Stimulated activated naive B cell treated with anti-CD40 and anti-IgM and Interleukin-4, amounts not matched to agents 10 μg/mL and 1 μg/mL and 100 μg/mL, for 72 hours (primary cell): ENCODE measurements at regions not wholly inside any gene's neighbourhood (a gene's known extent, or its start where the extent isn't known, plus 50 kb on each side); places are given as distances from the start of the nearest gene placed in this dataset.
A peak's percentile ranks its signal among the peaks of the same experiment; 100 is the strongest.
"Not testable (repeated sequence)": the region's sequence is repeated elsewhere in the genome, so short reads cannot be mapped to it uniquely, and the experiment has no call there.

Experiments
- ATAC-seq, 2 donors: fragments of 150-1000 bp; cut with Tn5 transposase; replicated peaks; 2 replicates each; pipeline ENCODE4 v1.10.0; 2021; ENCODE audit warnings: moderate library complexity in 1 of 2
- DNase-seq: peaks from one replicate; pipeline ENCODE4 v3.0.0; 2021
- H3K27ac Mint-ChIP-seq: one replicate; pipeline ENCODE4 v1.8.0; 2022; ENCODE audit warnings: mild to moderate bottlenecking, mixed read lengths
- H3K27me3 Mint-ChIP-seq, 2 donors: one replicate each; pipeline ENCODE4 v1.8.0; 2022; ENCODE audit warnings: mixed read lengths in 2 of 2
- H3K36me3 Mint-ChIP-seq, 2 donors: one replicate each; pipeline ENCODE4 v1.8.0; 2022; ENCODE audit warnings: mixed read lengths in 2 of 2, mild to moderate bottlenecking in 1 of 2
- H3K4me1 Mint-ChIP-seq, 2 donors: one replicate each; pipeline ENCODE4 v1.8.0; 2022; ENCODE audit warnings: mixed read lengths in 2 of 2, mild to moderate bottlenecking in 1 of 2
- H3K4me3 Mint-ChIP-seq, 2 donors: one replicate each; pipeline ENCODE4 v1.8.0; 2022; ENCODE audit warnings: mild to moderate bottlenecking in 2 of 2, mixed read lengths in 2 of 2, moderate library complexity in 1 of 2
- H3K9me3 Mint-ChIP-seq, 2 donors: one replicate each; pipeline ENCODE4 v1.8.0; 2022; ENCODE audit warnings: mixed read lengths in 2 of 2, mild to moderate bottlenecking in 1 of 2

GRCh38 chr9:86494644-86495111 is 140.5 kb upstream of the TUT7 start:
- Mint-ChIP-seq H3K27ac (no peak overlapping the region), H3K36me3 (no peaks in the 10 kb centered on the region), H3K27me3 (peaks cover 0 to 14% of the 10 kb centered on the region in 2 donors), H3K4me1 (no peaks in the 10 kb centered on the region), H3K4me3 (no peak overlapping the region), H3K9me3 (peaks cover 0 to 2% of the 10 kb centered on the region in 2 donors)
- ATAC-seq = no peak
- DNase-seq = no peak

- ATAC-seq = no peak
- no peak overlapping the region for H3K4me3 Mint-ChIP-seq
These were observed 137.5 kb upstream of the TUT7 start for GRCh38 chr9:86491468-86492266.

GRCh38 chr9:86488794-86489193 is 134.6 kb upstream of the TUT7 start:
- DNase-seq = no peak
- Mint-ChIP-seq H3K9me3 (no peaks in the 10 kb centered on the region), H3K36me3 (no peaks in the 10 kb centered on the region), H3K4me3 (no peak overlapping the region), H3K27me3 (peaks cover 0 to 8% of the 10 kb centered on the region in 2 donors), H3K27ac (no peak overlapping the region), H3K4me1 (peaks cover 0 to 2% of the 10 kb centered on the region in 2 donors)
- no peak for ATAC-seq

More at GRCh38 chr9:86491468-86492266, 137.5 kb upstream of the TUT7 start:
- H3K4me1 Mint-ChIP-seq = no peaks in the 10 kb centered on the region
- peaks cover 0 to 4% of the 10 kb centered on the region in 2 donors for H3K27me3 Mint-ChIP-seq
- DNase-seq = no peak
- no peak overlapping the region for H3K27ac Mint-ChIP-seq
- H3K36me3 Mint-ChIP-seq = no peaks in the 10 kb centered on the region
- no peaks in the 10 kb centered on the region for H3K9me3 Mint-ChIP-seq

- H3K9me3 Mint-ChIP-seq = no peaks in the 10 kb centered on the region
- ATAC-seq (no peak), DNase-seq (no peak)
- no peaks in the 10 kb centered on the region for H3K36me3 Mint-ChIP-seq
- H3K27me3 Mint-ChIP-seq = peaks cover 0 to 8% of the 10 kb centered on the region in 2 donors
- H3K4me1 Mint-ChIP-seq = peaks cover 0 to 2% of the 10 kb centered on the region in 2 donors
- H3K27ac Mint-ChIP-seq = no peak overlapping the region
- no peak overlapping the region for H3K4me3 Mint-ChIP-seq
These were observed 134.1 kb upstream of the TUT7 start for GRCh38 chr9:86488345-86488744.

- ATAC-seq (no peak), DNase-seq (no peak)
- H3K27me3 Mint-ChIP-seq = peaks cover 0 to 8% of the 10 kb centered on the region in 2 donors
- no peak overlapping the region for H3K27ac Mint-ChIP-seq
- peaks cover 0 to 2% of the 10 kb centered on the region in 2 donors for H3K4me1 Mint-ChIP-seq
- H3K4me3 Mint-ChIP-seq = no peak overlapping the region
- H3K36me3 Mint-ChIP-seq = no peaks in the 10 kb centered on the region
- no peaks in the 10 kb centered on the region for H3K9me3 Mint-ChIP-seq
These were observed 133.6 kb upstream of the TUT7 start for GRCh38 chr9:86487838-86488233.

GRCh38 chr9:86486891-86487837 is 133.0 kb upstream of the TUT7 start:
- Mint-ChIP-seq H3K4me1 (peaks cover 0 to 2% of the 10 kb centered on the region in 2 donors), H3K9me3 (no peaks in the 10 kb centered on the region), H3K27me3 (peaks cover 0 to 8% of the 10 kb centered on the region in 2 donors), H3K4me3 (no peak overlapping the region), H3K36me3 (no peaks in the 10 kb centered on the region), H3K27ac (no peak overlapping the region)
- DNase-seq (no peak), ATAC-seq (peak; percentile 41 to 58)

GRCh38 chr9:86485359-86485758 is 131.1 kb upstream of the TUT7 start:
- Mint-ChIP-seq H3K4me1 (peaks cover 0 to 2% of the 10 kb centered on the region in 2 donors), H3K36me3 (no peaks in the 10 kb centered on the region), H3K27ac (no peak overlapping the region), H3K27me3 (peaks cover 0 to 8% of the 10 kb centered on the region in 2 donors), H3K4me3 (no peak overlapping the region), H3K9me3 (no peaks in the 10 kb centered on the region)
- ATAC-seq = peak in 1 of 2 donors; percentile 42
- DNase-seq = no peak

GRCh38 chr9:86483496-86483895 is 129.3 kb upstream of the TUT7 start:
- peaks cover 0 to 2% of the 10 kb centered on the region in 2 donors for H3K4me1 Mint-ChIP-seq
- H3K9me3 Mint-ChIP-seq = peaks cover 0 to 1% of the 10 kb centered on the region in 2 donors
- H3K36me3 Mint-ChIP-seq = no peaks in the 10 kb centered on the region
- H3K27me3 Mint-ChIP-seq = peaks cover 7 to 14% of the 10 kb centered on the region in 2 donors
- DNase-seq (no peak), ATAC-seq (no peak)
- no peak overlapping the region for H3K4me3 Mint-ChIP-seq
- H3K27ac Mint-ChIP-seq = no peak overlapping the region

- Mint-ChIP-seq H3K4me1 (peaks cover 0 to 2% of the 10 kb centered on the region in 2 donors), H3K4me3 (no peak overlapping the region), H3K36me3 (no peaks in the 10 kb centered on the region), H3K27ac (no peak overlapping the region), H3K9me3 (peaks cover 0 to 2% of the 10 kb centered on the region in 2 donors), H3K27me3 (peaks cover 22% of the 10 kb centered on the region in 2 donors)
- ATAC-seq (no peak), DNase-seq (no peak)
These were observed 127.3 kb upstream of the TUT7 start for GRCh38 chr9:86481466-86481865.

- not testable (repeated sequence) for H3K27ac Mint-ChIP-seq, H3K4me3 Mint-ChIP-seq, H3K4me1 Mint-ChIP-seq, DNase-seq, H3K9me3 Mint-ChIP-seq, ATAC-seq, H3K36me3 Mint-ChIP-seq
- H3K27me3 Mint-ChIP-seq = peaks cover 20 to 22% of the 10 kb centered on the region in 2 donors
These were observed 121.0 kb upstream of the TUT7 start for GRCh38 chr9:86475255-86475654.

- Mint-ChIP-seq H3K4me3 (no peak overlapping the region), H3K27me3 (peaks cover 15 to 20% of the 10 kb centered on the region in 2 donors), H3K4me1 (no peaks in the 10 kb centered on the region), H3K36me3 (no peaks in the 10 kb centered on the region), H3K27ac (no peak overlapping the region), H3K9me3 (no peaks in the 10 kb centered on the region)
- ATAC-seq (no peak), DNase-seq (no peak)
These were observed 117.1 kb upstream of the TUT7 start for GRCh38 chr9:86471171-86471815.

GRCh38 chr9:86470326-86470725 is 116.1 kb upstream of the TUT7 start:
- Mint-ChIP-seq H3K27me3 (peaks cover 15 to 21% of the 10 kb centered on the region in 2 donors), H3K27ac (no peak overlapping the region)
- no peak for DNase-seq

GRCh38 chr9:86469476-86470250 is 115.5 kb upstream of the TUT7 start:
- no peak for ATAC-seq
- Mint-ChIP-seq H3K27ac (no peak overlapping the region), H3K27me3 (peaks cover 15 to 21% of the 10 kb centered on the region in 2 donors), H3K36me3 (no peaks in the 10 kb centered on the region), H3K4me1 (no peaks in the 10 kb centered on the region), H3K9me3 (no peaks in the 10 kb centered on the region), H3K4me3 (no peak overlapping the region)
- DNase-seq = no peak

More at GRCh38 chr9:86470326-86470725, 116.1 kb upstream of the TUT7 start:
- H3K36me3 Mint-ChIP-seq = no peaks in the 10 kb centered on the region
- no peaks in the 10 kb centered on the region for H3K9me3 Mint-ChIP-seq
- ATAC-seq = no peak
- H3K4me3 Mint-ChIP-seq = no peak overlapping the region
- no peaks in the 10 kb centered on the region for H3K4me1 Mint-ChIP-seq
